GM12873 (cell line): ENCODE measurements at regions not wholly inside any gene's neighbourhood (a gene's known extent, or its start where the extent isn't known, plus 50 kb on each side); places are given as distances from the start of the nearest gene placed in this dataset.

Experiments used
- TF ChIP-seq, protein P1 (sequence below): IDR thresholded peaks from 2 replicates; pipeline ENCODE4 v1.5.1; 2012; ENCODE audit warnings: low read depth, mild to moderate bottlenecking, moderate library complexity, low read length, control low read depth; ENCODE audit not compliant: insufficient read depth; ENCODE audit errors: missing control alignments

DNA sequence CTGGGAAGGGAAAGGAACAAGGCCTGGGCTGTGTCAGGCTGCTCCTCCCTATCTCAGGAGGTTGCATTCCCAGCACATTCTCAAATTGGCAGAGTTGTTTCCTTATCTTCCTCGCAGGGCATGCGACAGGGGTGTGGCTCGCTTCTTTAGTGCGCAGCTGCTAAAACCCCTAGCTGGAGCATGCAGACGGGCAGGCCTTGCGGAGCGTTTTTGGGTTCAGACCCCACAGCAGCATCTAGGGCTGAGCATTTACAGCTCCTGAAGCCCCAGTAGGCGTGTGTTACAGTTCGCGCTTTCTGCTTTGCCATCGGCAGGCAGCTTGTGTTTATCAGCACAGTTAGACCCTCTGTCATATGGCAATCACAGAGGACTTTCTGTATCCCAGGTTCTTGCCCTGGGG lies 392.4 kb downstream of the TECRL start:
- TF ChIP-seq, protein P1, sequence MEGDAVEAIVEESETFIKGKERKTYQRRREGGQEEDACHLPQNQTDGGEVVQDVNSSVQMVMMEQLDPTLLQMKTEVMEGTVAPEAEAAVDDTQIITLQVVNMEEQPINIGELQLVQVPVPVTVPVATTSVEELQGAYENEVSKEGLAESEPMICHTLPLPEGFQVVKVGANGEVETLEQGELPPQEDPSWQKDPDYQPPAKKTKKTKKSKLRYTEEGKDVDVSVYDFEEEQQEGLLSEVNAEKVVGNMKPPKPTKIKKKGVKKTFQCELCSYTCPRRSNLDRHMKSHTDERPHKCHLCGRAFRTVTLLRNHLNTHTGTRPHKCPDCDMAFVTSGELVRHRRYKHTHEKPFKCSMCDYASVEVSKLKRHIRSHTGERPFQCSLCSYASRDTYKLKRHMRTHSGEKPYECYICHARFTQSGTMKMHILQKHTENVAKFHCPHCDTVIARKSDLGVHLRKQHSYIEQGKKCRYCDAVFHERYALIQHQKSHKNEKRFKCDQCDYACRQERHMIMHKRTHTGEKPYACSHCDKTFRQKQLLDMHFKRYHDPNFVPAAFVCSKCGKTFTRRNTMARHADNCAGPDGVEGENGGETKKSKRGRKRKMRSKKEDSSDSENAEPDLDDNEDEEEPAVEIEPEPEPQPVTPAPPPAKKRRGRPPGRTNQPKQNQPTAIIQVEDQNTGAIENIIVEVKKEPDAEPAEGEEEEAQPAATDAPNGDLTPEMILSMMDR = no peak

DNA sequence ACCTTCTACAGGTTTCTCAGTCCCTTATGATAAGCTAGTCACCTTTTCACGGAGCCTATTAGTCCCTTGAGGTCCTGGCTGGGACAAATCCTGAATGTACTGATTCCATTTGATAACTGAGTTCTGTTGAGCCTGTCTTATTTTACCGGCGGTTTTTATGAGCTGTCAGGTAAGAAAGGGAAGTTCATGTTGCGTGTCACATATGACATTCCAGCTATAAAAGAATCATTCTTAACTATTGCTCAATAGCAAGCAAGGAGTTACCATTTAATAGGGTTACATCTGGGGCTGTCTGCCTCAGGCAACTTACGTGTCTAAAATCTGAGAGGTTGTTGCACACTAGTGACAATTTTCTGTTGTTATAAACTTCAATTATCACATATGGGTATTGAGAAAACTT lies 394.6 kb downstream of the TECRL start:
- TF ChIP-seq, protein P1 = no peak

DNA sequence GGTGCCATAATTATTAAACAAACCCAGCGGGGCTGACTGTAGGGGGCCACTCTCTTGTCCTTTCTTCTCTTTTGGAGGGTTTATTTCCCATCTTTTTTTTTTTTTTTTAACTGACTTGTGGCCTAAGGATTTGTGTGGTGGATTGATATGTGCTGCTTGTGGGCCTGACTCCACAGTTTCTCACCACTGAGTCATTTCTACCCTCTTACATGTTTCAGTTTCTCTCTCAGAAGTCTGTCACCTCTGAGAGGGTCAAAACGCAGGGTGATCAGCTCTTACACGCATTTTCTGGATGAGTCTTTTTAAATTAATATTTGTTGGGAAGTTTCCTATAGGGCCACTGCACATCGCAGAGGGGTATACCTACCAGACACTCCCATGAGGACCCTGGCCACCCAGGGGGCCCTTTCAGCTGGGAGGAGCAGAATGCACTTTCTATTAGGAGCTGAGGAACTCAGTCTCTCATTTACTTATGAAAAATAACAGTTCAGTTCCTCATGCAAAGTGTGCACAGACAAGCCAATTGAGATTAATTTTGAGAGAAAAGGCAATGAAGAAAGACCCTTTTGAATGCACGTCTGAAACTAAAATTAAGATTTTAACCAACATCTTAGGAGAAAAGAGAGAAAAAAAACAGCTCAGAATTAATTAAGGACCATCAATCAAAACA lies 407.9 kb downstream of the TECRL start:
- TF ChIP-seq, protein P1 = no peak

DNA sequence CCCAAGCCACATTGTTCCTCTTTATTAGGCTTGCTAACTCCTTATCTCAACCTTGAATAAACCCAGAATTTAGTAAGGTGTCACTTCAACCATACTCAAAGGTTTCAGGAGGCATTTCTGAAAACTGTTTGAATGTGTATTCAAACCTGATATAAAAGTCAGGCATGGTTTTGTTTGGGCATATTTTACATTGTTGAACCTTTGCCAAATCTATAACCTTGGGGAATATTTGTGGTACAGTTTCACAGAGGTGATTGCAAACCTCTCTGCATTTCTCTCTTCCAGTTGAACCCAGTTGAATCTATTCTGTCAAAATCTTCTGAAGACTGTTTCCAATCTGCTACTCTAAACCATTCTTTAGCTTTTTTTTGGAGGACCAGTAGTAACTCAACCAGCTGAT lies 409.0 kb downstream of the TECRL start:
- TF ChIP-seq, protein P1 = no peak

DNA sequence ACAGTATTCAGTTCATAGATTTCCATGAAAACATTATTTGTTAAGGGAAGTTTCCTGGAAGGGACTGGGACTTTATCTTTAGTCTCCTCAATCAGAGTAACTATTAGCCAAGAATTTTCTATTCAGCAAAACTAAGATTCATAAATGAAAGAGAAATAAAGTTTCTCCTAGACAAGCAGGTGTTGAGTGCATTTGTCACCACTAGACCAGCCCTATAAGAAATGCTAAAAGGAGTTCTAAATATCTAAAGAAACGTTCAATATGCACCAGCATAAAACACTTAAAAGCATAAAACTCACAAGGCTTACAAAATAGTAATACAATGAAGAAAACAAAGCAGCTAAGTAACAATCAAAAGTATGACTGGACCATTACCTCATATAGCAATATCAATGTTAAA lies 423.0 kb downstream of the TECRL start:
- TF ChIP-seq, protein P1 = no peak

DNA sequence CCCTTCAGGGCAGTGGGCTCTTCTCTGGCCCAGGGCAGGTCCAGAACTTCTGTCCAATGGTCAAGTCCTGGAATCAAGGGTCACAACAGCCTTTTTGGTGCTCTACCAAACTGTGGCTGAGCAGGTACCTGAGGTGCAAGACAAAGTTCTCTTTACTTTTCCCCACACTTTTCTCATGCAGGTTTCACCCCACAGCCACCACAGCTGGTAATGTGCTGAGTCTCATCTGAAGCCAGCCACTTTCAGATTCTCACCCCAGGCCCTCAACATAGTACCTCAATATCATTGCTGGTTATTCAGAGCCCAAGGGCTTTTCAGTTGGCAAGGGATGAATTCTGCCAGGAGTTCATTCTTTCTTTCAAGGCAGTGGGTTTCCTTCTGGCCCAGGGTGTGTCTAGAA lies 426.0 kb downstream of the TECRL start:
- TF ChIP-seq, protein P1 = no peak

DNA sequence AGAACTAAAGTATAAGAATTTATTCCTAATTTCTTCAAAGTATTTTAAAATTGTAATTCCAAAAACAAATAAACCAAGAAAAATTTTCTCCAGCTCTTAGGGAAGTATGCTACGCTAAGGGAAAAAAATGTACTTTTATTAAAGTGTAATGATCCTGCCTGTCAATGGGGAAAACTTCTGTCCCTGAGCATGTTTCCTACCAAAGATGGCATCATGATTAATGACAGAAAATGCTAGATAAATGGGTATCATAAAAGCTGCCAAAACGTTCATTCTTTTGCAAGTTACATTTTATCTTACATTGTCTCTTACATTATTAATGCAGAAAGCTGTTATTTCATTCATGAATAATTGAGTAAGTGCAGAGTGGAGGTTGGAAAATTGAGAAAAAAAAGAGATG lies 443.4 kb downstream of the TECRL start:
- TF ChIP-seq, protein P1 = no peak
